ENCODE measurements at regions not wholly inside any gene's neighbourhood (a gene's known extent, or its start where the extent isn't known, plus 50 kb on each side); places are given as distances from the start of the nearest gene placed in this dataset.

DNA sequence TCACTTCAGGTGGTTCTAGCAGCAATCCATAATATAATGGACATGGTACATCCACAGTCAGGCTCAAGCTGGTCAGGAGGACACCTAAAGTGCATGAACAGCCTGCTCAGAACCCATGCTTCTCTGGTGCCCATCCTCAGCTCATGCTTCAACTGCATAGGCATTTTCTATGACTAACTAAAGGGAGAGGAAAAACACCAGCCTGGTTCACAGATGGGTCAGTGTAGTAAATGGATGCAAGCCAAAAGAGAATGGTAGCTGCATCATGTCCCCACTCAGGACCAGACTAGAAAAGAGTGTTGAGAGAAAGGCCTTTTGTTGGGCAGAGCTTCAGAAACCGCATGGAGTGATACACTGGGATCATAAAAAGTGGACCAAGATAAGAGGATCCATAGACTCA is 556.6 kb downstream of the TLE1 start:
- Histone ChIP-seq H3K4ac (ENCODE audit: low read length) (no peak overlapping the region), H4K91ac (ENCODE audit: low read depth, low read length, poor library complexity) (no peak overlapping the region), H2BK12ac (ENCODE audit: low read length) (no peak overlapping the region), H2BK5ac (ENCODE audit: low read length) (no peak overlapping the region), H2AFZ (ENCODE audit: low read length) (no peak overlapping the region), H3K14ac (ENCODE audit: low read length) (no peak overlapping the region), H3K36me3 (replicated peaks in 1 of 2; ENCODE audit: control insufficient read depth in 2 of 2, insufficient read depth in 2 of 2, low read length in 2 of 2) (no peaks in the 10 kb centered on the region), H3K4me2 (ENCODE audit: insufficient read depth, low read length, poor library complexity, severe bottlenecking) (no peak overlapping the region), H2AK5ac (ENCODE audit: low read depth, low read length) (no peak overlapping the region), H3K23ac (ENCODE audit: low read depth, low read length, poor library complexity) (no peak overlapping the region), H2BK120ac (ENCODE audit: low read depth, low read length) (no peak overlapping the region), H4K8ac (ENCODE audit: low read depth, low read length) (no peak overlapping the region), H2BK15ac (ENCODE audit: low read length) (no peak overlapping the region), H3K9ac (ENCODE audit: low read depth, low read length, poor library complexity) (no peak overlapping the region), H3K4me1 (ENCODE audit: control insufficient read depth in 2 of 2, insufficient read depth in 1 of 2, low read depth in 1 of 2, low read length in 2 of 2) (no peaks in the 10 kb centered on the region), H3K27ac (replicated peaks; ENCODE audit: low read length) (no peak overlapping the region), H3K9me3 (replicated peaks in 1 of 2; ENCODE audit: control insufficient read depth in 2 of 2, insufficient read depth in 1 of 2, low read depth in 1 of 2, low read length in 2 of 2) (no peaks in the 10 kb centered on the region), H3K79me1 (ENCODE audit: low read depth, low read length) (no peaks in the 10 kb centered on the region), H3K27me3 (ENCODE audit: control insufficient read depth in 3 of 3, insufficient read depth in 3 of 3, low read depth in 1 of 3, low read length in 3 of 3) (no peaks in the 10 kb centered on the region), H3K4me3 (ENCODE audit: low read length in 2 of 2) (no peak overlapping the region), H3K18ac (ENCODE audit: low read length) (no peak overlapping the region)
- DNase-seq (ENCODE audit: low spot score): no peak
- WGBS, 2 donors (ENCODE audit: extremely low coverage in 2 of 2, insufficient read length in 2 of 2, insufficient replicate concordance in 1 of 2): no CpG with 5 or more reads among the region's 1 CpG

GRCh38 chr9:81132318-81132717 is 557.0 kb downstream of the TLE1 start:
- H3K23ac ChIP-seq (ENCODE audit: low read depth, low read length, poor library complexity): no peak overlapping the region
- no peak overlapping the region for H4K91ac ChIP-seq (ENCODE audit: low read depth, low read length, poor library complexity)
- no peak overlapping the region for H2BK5ac ChIP-seq (ENCODE audit: low read length)
- H2BK15ac ChIP-seq (ENCODE audit: low read length): no peak overlapping the region
- no peak overlapping the region for H3K4me3 ChIP-seq (ENCODE audit: low read length in 2 of 2)
- H2BK120ac ChIP-seq (ENCODE audit: low read depth, low read length): no peak overlapping the region
- no peaks in the 10 kb centered on the region for H3K4me1 ChIP-seq (ENCODE audit: control insufficient read depth in 2 of 2, insufficient read depth in 1 of 2, low read depth in 1 of 2, low read length in 2 of 2)
- no peak overlapping the region for H3K14ac ChIP-seq (ENCODE audit: low read length)
- H3K4ac ChIP-seq (ENCODE audit: low read length): no peak overlapping the region
- H3K9ac ChIP-seq (ENCODE audit: low read depth, low read length, poor library complexity): no peak overlapping the region
- no peaks in the 10 kb centered on the region for H3K79me1 ChIP-seq (ENCODE audit: low read depth, low read length)
- H2AK5ac ChIP-seq (ENCODE audit: low read depth, low read length): no peak overlapping the region
- H2AFZ ChIP-seq (ENCODE audit: low read length): no peak overlapping the region
- H3K9me3 ChIP-seq (replicated peaks in 1 of 2; ENCODE audit: control insufficient read depth in 2 of 2, insufficient read depth in 1 of 2, low read depth in 1 of 2, low read length in 2 of 2): no peaks in the 10 kb centered on the region
- no peak overlapping the region for H3K4me2 ChIP-seq (ENCODE audit: insufficient read depth, low read length, poor library complexity, severe bottlenecking)
- H3K18ac ChIP-seq (ENCODE audit: low read length): no peak overlapping the region
- DNase-seq (ENCODE audit: low spot score): no peak
- H2BK12ac ChIP-seq (ENCODE audit: low read length): no peak overlapping the region
- H3K27me3 ChIP-seq (ENCODE audit: control insufficient read depth in 3 of 3, insufficient read depth in 3 of 3, low read depth in 1 of 3, low read length in 3 of 3): no peaks in the 10 kb centered on the region
- no peak overlapping the region for H3K27ac ChIP-seq (replicated peaks; ENCODE audit: low read length)
- no CpG with 5 or more reads among the region's 2 CpGs for WGBS, 2 donors (ENCODE audit: extremely low coverage in 2 of 2, insufficient read length in 2 of 2, insufficient replicate concordance in 1 of 2)
- no peak overlapping the region for H4K8ac ChIP-seq (ENCODE audit: low read depth, low read length)
- H3K36me3 ChIP-seq (replicated peaks in 1 of 2; ENCODE audit: control insufficient read depth in 2 of 2, insufficient read depth in 2 of 2, low read length in 2 of 2): no peaks in the 10 kb centered on the region

GRCh38 chr9:81128701-81129100 is 560.6 kb downstream of the TLE1 start:
- Histone ChIP-seq H2AK5ac (ENCODE audit: low read depth, low read length) (no peak overlapping the region), H4K91ac (ENCODE audit: low read depth, low read length, poor library complexity) (no peak overlapping the region)

DNA sequence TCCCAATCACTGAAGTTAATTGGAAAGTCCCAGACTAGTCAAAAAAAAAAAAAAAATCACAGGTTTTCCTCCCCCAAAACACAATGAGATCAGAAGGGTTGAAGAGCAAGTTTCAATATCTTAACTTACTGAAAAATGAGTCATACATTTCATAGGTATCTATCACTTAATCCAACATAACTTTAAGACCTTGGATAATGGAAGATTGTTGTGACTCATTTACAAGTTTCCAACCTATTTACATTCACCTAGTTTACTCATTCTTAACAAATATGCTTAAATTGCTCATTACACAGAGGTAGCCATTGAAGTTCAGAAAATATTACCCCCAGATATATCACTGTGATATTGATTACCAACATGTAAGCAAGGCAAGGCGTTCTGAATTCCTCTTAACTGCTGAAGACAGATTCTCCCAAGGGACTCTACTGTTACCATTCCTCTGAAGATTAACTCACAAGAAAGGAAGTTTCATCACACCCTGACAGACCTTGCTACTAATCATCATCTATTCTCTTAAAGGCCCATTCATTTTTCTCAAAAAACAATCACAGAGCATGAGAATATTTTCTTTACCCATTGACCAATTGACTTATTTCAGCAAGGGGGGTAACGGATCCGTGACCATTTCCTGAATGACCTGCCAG is 563.8 kb downstream of the TLE1 start:
- H2BK5ac ChIP-seq (ENCODE audit: low read length): no peak overlapping the region
- no peak overlapping the region for H3K4me3 ChIP-seq (ENCODE audit: low read length in 2 of 2)
- H3K14ac ChIP-seq (ENCODE audit: low read length): no peak overlapping the region
- no peak overlapping the region for H2BK120ac ChIP-seq (ENCODE audit: low read depth, low read length)
- H3K18ac ChIP-seq (ENCODE audit: low read length): no peak overlapping the region
- H3K23ac ChIP-seq (ENCODE audit: low read depth, low read length, poor library complexity): no peak overlapping the region
- no peaks in the 10 kb centered on the region for H3K27me3 ChIP-seq (ENCODE audit: control insufficient read depth in 3 of 3, insufficient read depth in 3 of 3, low read depth in 1 of 3, low read length in 3 of 3)
- no peak overlapping the region for H4K91ac ChIP-seq (ENCODE audit: low read depth, low read length, poor library complexity)
- H3K36me3 ChIP-seq (replicated peaks in 1 of 2; ENCODE audit: control insufficient read depth in 2 of 2, insufficient read depth in 2 of 2, low read length in 2 of 2): no peaks in the 10 kb centered on the region
- no peak overlapping the region for H2BK12ac ChIP-seq (ENCODE audit: low read length)
- H3K27ac ChIP-seq (replicated peaks; ENCODE audit: low read length): no peak overlapping the region
- DNase-seq (ENCODE audit: low spot score): no peak
- no peak overlapping the region for H3K9ac ChIP-seq (ENCODE audit: low read depth, low read length, poor library complexity)
- no peak overlapping the region for H2AFZ ChIP-seq (ENCODE audit: low read length)
- H4K8ac ChIP-seq (ENCODE audit: low read depth, low read length): no peak overlapping the region
- H3K4me2 ChIP-seq (ENCODE audit: insufficient read depth, low read length, poor library complexity, severe bottlenecking): no peak overlapping the region
- no peak overlapping the region for H3K4ac ChIP-seq (ENCODE audit: low read length)
- H2BK15ac ChIP-seq (ENCODE audit: low read length): no peak overlapping the region
- peaks cover 0 to 1% of the 10 kb centered on the region in 2 donors for H3K4me1 ChIP-seq (ENCODE audit: control insufficient read depth in 2 of 2, insufficient read depth in 1 of 2, low read depth in 1 of 2, low read length in 2 of 2)
- no CpG with 5 or more reads among the region's 3 CpGs for WGBS, 2 donors (ENCODE audit: extremely low coverage in 2 of 2, insufficient read length in 2 of 2, insufficient replicate concordance in 1 of 2)
- H3K79me1 ChIP-seq (ENCODE audit: low read depth, low read length): no peaks in the 10 kb centered on the region
- no peak overlapping the region for H2AK5ac ChIP-seq (ENCODE audit: low read depth, low read length)
- peaks cover 0 to 2% of the 10 kb centered on the region in 2 donors for H3K9me3 ChIP-seq (replicated peaks in 1 of 2; ENCODE audit: control insufficient read depth in 2 of 2, insufficient read depth in 1 of 2, low read depth in 1 of 2, low read length in 2 of 2)

More at GRCh38 chr9:81128701-81129100, 560.6 kb downstream of the TLE1 start:
- H3K79me1 ChIP-seq (ENCODE audit: low read depth, low read length): no peaks in the 10 kb centered on the region
- no peak for DNase-seq (ENCODE audit: low spot score)
- H3K4me2 ChIP-seq (ENCODE audit: insufficient read depth, low read length, poor library complexity, severe bottlenecking): no peak overlapping the region
- no peak overlapping the region for H2BK5ac ChIP-seq (ENCODE audit: low read length)
- no peak overlapping the region for H2BK120ac ChIP-seq (ENCODE audit: low read depth, low read length)
- H3K14ac ChIP-seq (ENCODE audit: low read length): no peak overlapping the region
- H3K18ac ChIP-seq (ENCODE audit: low read length): no peak overlapping the region
- no peaks in the 10 kb centered on the region for H3K36me3 ChIP-seq (replicated peaks in 1 of 2; ENCODE audit: control insufficient read depth in 2 of 2, insufficient read depth in 2 of 2, low read length in 2 of 2)
- H4K8ac ChIP-seq (ENCODE audit: low read depth, low read length): no peak overlapping the region
- H3K4ac ChIP-seq (ENCODE audit: low read length): no peak overlapping the region
- H3K23ac ChIP-seq (ENCODE audit: low read depth, low read length, poor library complexity): no peak overlapping the region
- H3K4me1 ChIP-seq (ENCODE audit: control insufficient read depth in 2 of 2, insufficient read depth in 1 of 2, low read depth in 1 of 2, low read length in 2 of 2): peaks cover 0 to 1% of the 10 kb centered on the region in 2 donors
- no peaks in the 10 kb centered on the region for H3K27me3 ChIP-seq (ENCODE audit: control insufficient read depth in 3 of 3, insufficient read depth in 3 of 3, low read depth in 1 of 3, low read length in 3 of 3)
- H3K27ac ChIP-seq (replicated peaks; ENCODE audit: low read length): no peak overlapping the region
- H2BK15ac ChIP-seq (ENCODE audit: low read length): no peak overlapping the region
- no peak overlapping the region for H2AFZ ChIP-seq (ENCODE audit: low read length)
- no peak overlapping the region for H3K4me3 ChIP-seq (ENCODE audit: low read length in 2 of 2)
- H2BK12ac ChIP-seq (ENCODE audit: low read length): no peak overlapping the region
- H3K9ac ChIP-seq (ENCODE audit: low read depth, low read length, poor library complexity): no peak overlapping the region
- no CpG with 5 or more reads among the region's 6 CpGs for WGBS, 2 donors (ENCODE audit: extremely low coverage in 2 of 2, insufficient read length in 2 of 2, insufficient replicate concordance in 1 of 2)
- no peaks in the 10 kb centered on the region for H3K9me3 ChIP-seq (replicated peaks in 1 of 2; ENCODE audit: control insufficient read depth in 2 of 2, insufficient read depth in 1 of 2, low read depth in 1 of 2, low read length in 2 of 2)
